Coronary artery (tissue), 2 donors: ENCODE measurements at regions not wholly inside any gene's neighbourhood (a gene's known extent, or its start where the extent isn't known, plus 50 kb on each side); places are given as distances from the start of the nearest gene placed in this dataset.

Experiments
- DNase-seq: peaks from one replicate; pipeline ENCODE4 v3.0.0-alpha.2; 2017; ENCODE audit warnings: low spot score
- H3K27ac ChIP-seq, 2 donors: fragments of 200-600 bp; sonication (generic); one replicate each; pipeline ENCODE4 v1.5.1; 2016 to 2019
- H3K4me3 ChIP-seq: fragments of 200-600 bp; sonication (generic); 2 replicates; pipeline ENCODE4 v1.5.1; 2016; ENCODE audit warnings: mild to moderate bottlenecking, moderate library complexity
- CTCF ChIP-seq: fragments of 200-600 bp; sonication (generic); IDR thresholded peaks from one replicate; pipeline ENCODE4 v1.5.1; 2019; ENCODE audit warnings: antibody characterized with exemption

GRCh38 chr5:159504106-159504856 lies 174.0 kb upstream of the IL12B start:
- no peak for DNase-seq
- no peak for TF ChIP-seq CTCF
- Histone ChIP-seq H3K4me3 (peak overlapping the region; percentile 27), H3K27ac (peak overlapping the region; percentile 55 to 79)

- Histone ChIP-seq H3K27ac (peak overlapping the region; percentile 55 to 79), H3K4me3 (peak overlapping the region; percentile 27)
- TF ChIP-seq CTCF, result no peak
- no peak for DNase-seq
These were observed 174.6 kb upstream of the IL12B start for GRCh38 chr5:159504857-159505304.

- H3K27ac ChIP-seq, result no peak overlapping the region
- TF ChIP-seq CTCF, result no peak
- no peak for DNase-seq
These were observed 176.8 kb upstream of the IL12B start for GRCh38 chr5:159507055-159507454.

GRCh38 chr5:159507661-159508060 lies 177.4 kb upstream of the IL12B start:
- H3K27ac ChIP-seq, result no peak overlapping the region
- no peak for TF ChIP-seq CTCF

More at GRCh38 chr5:159507055-159507454, 176.8 kb upstream of the IL12B start:
- no peak overlapping the region for H3K4me3 ChIP-seq

GRCh38 chr5:159508344-159508743 lies 178.1 kb upstream of the IL12B start:
- peak overlapping the region in 1 of 2 donors; percentile 26 for H3K27ac ChIP-seq
- no peak overlapping the region for H3K4me3 ChIP-seq
- TF ChIP-seq CTCF, result no peak
- DNase-seq, result no peak

More at GRCh38 chr5:159507661-159508060, 177.4 kb upstream of the IL12B start:
- no peak overlapping the region for H3K4me3 ChIP-seq
- no peak for DNase-seq

GRCh38 chr5:159509002-159509660 lies 178.8 kb upstream of the IL12B start:
- no peak for DNase-seq
- no peak overlapping the region for H3K27ac ChIP-seq
- no peak overlapping the region for H3K4me3 ChIP-seq
- no peak for TF ChIP-seq CTCF
